SU-DHL-6 (cell line): ENCODE measurements at regions not wholly inside any gene's neighbourhood (a gene's known extent, or its start where the extent isn't known, plus 50 kb on each side); places are given as distances from the start of the nearest gene placed in this dataset.

ENCODE experiments used
- CTCF ChIP-seq: fragments of 200-600 bp; sonication (generic); IDR thresholded peaks from one replicate; pipeline ENCODE4 v1.5.1; 2017; ENCODE audit warnings: antibody characterized with exemption, mild to moderate bottlenecking, low read length, moderate library complexity; ENCODE audit not compliant: insufficient read depth, poor library complexity, severe bottlenecking
- EZH2phosphoT487 ChIP-seq: fragments of 200-600 bp; sonication (generic), shearing (Covaris generic); conservative IDR thresholded peaks from 2 replicates; pipeline ENCODE4 v1.6.1; 2018; ENCODE audit warnings: mild to moderate bottlenecking, antibody characterized with exemption, low read length, moderate library complexity, mixed read lengths

- no peak for TF ChIP-seq CTCF
- no peak for TF ChIP-seq EZH2phosphoT487
Measured at GRCh38 chr18:30333310-30333709, 709.2 kb downstream of the DSC3 start.
